COLO668 (cell line): ENCODE measurements at regions not wholly inside any gene's neighbourhood (a gene's known extent, or its start where the extent isn't known, plus 50 kb on each side); places are given as distances from the start of the nearest gene placed in this dataset.
"Not testable (repeated sequence)": the region's sequence is repeated elsewhere in the genome, so short reads cannot be mapped to it uniquely, and the experiment has no call there.

Experiments
- DNase-seq: peaks from one replicate; lab custom pipeline; 2025; ENCODE audit not compliant: unreplicated experiment; lab: John Stamatoyannopoulos, UW

DNA sequence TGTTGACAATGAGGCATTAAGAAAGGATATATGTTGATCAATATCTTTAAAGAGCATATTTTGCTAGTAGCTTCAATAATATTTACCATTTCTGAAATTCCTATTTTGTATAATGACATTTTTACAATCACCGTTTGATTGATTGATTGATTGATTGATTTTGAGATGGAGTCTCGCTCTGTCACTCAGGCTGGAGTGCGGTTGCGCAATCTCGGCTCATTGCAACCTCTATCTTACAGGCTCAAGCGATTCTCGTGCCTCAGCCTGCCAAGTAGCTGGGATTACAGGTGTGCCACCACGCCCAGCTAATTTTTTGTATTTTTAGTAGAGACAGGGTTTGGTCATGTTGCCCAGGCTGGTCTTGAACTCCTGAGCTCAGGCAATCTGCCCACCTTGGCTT lies 150.9 kb upstream of the TEX13D start:
- not testable (repeated sequence) for DNase-seq

DNA sequence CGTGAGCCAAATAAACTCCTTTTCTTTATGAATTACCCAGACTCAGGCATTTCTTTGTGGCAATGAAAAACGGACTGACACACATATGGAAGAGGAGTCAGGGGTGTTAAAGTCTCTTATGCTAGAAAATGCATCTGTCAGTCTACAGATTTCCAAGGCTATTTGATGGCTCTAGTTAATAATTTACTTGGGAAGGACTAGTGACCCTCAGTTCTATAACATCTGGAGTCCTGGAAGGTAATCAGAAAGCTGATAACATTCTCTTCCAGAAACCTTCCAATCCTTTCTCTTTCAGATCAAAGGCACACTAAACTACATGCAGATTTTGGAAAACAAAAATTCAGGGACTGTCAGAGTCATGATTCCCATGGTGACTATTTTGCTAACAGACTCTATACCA lies 142.0 kb upstream of the TEX13D start:
- DNase-seq = no peak

DNA sequence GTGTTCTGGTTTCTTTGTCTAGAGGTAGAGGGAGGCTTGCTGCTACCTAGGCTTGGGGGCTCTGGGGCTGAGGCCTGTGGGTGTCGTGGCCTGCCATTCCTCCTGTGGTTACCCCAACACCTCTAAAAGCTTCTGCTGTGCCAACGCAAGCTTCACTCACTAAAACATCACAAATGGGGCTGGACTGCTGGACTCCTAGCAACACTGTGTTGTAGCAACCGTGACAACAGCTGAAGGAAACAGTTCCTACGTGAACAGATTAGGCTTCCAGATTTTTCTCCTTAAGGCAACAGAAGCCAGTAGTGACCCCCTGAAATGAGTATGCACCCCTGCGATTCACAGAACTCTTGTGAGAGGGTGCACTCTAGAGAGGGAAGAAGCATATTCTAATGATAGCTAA lies 138.3 kb upstream of the TEX13D start:
- DNase-seq = peak; percentile 22

DNA sequence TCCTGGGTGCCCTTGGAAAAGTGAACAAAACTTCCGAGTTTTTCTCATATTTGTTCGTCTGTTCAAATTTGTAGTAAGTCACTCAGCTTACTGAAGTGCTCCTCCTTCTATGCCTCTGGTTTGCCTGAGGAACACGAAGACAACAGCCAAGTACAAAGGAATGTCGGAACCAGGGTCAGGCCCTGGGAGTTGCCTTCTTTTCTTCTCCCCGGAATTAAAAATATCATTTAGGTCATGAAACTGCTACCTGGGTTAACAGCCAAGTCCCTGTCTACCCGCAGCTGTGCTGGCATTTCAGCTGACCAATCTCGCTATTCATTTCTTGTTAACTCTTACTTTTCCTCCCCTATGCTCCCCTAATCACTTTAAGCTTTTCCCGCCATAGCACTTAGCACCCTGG lies 137.6 kb upstream of the TEX13D start:
- no peak for DNase-seq

DNA sequence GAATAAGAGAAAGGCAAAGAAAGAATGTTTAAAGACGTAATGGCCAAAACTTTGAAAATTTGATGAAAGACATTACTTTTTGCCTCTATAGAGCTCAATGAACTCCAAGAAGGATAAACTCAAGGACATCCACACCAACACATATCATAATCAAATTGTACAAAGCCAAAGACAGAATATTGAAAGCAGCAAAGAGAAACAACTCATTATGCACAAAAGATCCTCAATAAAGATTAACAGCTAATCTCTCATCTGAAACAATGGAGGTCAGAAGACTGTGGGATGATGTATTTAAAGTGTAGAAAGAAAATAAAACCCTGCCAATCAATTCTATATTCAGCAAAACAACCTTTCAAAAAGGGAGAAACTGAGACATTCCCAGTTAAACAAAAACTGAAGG lies 129.1 kb upstream of the TEX13D start:
- DNase-seq = no peak

DNA sequence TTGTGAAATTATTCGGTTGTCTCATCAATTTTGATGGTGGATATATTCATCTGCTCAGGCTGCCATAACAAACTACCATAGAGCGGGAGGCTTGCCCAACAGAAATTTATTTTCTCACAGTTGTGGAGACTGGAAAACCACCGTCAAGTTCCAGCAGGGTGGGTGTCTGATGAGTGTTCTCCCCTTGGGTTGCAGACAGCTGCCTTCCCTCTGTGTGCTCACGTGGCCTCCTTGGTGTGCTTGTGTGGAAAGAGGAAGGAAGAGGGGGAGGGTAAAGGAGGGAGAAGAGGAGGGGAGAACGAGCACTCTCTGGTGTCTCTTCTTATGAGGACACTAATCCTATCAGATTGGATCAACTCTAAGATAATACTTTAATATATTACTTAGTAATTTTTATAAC lies 123.8 kb upstream of the TEX13D start:
- no peak for DNase-seq

DNA sequence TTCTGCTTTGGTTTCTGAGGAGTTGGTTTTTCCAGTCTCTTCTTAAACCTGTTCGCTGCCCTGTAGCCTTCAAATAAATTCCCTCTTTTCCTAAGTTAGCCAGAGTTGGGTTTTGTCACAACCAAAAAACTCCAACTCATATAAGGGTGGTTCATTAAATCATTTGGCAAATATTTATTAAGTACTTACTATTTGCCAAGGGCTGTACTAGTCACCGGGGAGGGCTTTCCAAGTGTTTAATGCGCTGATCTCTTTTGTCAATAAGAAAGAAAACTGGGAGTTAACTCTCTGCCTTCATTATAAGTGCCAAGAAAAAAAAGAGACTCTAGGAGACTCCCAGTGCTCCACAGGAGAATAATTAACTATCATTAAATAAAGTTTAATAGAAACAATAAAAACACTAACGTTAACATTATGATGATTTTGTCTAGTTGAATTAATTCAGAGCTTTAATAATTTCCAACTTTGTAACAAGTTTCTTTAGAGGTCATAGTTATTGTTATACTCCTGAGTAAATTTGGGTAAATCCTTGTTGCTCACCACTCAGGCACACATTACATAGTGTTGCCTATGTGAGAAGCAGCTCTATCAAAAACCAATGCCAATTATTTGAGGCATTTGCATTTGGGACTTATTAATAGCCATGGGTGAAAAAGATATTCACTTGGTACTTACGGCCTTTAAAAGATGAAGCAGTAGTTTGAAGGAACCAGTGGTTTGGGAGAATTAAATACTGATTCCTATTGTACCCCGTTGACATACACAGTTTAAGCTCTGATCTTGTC lies 122.5 kb upstream of the TEX13D start:
- DNase-seq = no peak

DNA sequence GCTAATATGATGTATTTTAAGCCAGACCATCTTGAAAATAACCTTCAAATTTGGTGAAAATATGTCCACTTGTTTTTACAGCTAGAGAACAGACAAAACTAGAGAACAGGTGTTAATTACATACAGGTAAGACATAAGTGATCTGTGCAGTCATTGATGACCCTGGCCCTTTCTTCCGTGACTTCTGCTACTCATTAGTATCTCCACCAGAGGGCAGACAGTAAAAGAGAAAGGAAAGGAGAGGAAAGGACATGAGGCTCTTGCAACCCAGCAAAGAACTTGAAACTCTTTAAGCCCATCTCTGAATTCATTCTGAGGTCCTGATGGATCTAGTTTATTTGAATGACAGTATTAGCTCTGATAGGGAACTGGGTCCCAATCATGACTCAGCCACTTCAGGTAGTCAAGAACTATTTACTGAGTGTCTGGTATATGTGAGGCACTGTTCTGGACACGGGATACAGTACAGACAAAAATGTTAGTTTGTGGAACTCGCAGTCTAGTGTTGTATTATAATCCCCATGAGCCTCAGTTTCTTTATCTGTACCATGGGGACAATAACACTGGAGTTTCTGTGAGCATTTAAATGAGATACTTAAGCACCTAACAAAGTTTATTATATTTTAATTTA lies 121.0 kb upstream of the TEX13D start:
- peak; percentile 12 for DNase-seq

DNA sequence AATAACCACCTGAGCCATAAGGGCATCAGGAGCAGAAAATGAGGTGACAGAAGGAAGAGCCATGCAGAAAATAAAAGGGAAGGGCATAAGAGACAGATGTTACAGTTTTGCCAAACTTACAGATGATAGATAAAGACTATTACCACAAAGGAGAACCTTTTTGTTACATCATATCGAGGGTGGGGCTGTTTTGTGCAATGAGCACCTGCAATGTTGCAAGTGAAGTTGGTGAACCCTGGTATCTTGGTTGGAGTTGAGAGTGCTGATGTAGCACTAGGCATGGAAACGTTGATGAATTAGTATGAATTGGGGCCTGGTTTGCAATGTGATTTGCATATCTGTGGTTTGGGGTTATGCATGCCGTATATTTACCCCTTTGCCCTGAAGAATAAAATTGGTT lies 119.8 kb upstream of the TEX13D start:
- DNase-seq = no peak

DNA sequence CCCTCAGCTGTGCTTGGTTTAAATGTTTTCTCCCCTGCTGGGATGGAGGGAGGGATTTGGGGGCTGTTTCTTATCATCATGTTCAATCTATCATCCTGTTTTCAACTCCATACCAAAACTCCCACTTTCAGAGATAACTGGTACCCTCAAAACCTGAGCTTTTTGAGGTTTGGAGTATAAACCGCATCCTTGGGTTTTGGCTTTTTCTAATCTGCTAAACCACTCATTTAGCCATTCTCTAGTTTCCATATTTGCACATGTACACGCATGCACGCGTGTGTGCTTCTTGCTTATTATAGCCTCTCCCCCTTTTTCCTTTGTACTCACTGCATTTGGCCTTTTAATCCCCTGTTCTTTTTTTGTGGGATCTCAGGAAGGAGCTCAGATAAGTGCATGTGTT lies 116.7 kb upstream of the TEX13D start:
- DNase-seq = no peak

DNA sequence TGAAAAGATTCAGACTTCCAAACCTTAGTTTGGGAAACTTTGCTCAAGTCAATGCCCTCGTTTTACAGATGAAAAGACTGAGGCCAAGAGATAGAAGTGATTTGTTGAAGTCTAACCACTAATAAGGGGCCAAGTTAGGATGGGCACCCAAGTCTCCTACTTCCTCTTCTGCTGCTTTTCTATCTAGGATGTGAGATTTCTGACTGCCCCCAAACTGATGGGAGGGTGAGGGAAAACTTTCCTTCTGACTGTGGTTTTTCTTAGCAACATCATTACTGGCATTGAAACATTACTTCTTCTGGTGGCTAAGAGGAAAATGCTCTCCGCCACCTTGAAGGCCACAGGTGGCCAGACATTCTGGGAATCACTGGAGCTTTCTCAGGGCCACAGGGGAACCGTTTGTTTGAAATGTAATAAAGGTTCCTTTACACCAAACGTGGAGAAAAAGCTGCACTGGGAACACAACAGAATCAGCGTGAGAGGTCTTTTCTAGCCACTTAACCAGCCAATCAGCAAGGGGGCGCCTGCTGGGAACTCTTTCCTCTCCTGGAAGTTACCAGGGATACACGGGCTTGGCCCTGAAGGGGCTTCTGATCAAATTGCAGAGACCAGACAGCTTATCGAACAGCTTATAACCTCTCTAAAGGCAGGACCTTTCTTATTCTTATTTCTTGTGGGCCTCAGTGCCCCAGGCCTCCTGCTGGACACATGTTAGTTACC lies 115.9 kb upstream of the TEX13D start:
- peak; percentile 28 for DNase-seq

DNA sequence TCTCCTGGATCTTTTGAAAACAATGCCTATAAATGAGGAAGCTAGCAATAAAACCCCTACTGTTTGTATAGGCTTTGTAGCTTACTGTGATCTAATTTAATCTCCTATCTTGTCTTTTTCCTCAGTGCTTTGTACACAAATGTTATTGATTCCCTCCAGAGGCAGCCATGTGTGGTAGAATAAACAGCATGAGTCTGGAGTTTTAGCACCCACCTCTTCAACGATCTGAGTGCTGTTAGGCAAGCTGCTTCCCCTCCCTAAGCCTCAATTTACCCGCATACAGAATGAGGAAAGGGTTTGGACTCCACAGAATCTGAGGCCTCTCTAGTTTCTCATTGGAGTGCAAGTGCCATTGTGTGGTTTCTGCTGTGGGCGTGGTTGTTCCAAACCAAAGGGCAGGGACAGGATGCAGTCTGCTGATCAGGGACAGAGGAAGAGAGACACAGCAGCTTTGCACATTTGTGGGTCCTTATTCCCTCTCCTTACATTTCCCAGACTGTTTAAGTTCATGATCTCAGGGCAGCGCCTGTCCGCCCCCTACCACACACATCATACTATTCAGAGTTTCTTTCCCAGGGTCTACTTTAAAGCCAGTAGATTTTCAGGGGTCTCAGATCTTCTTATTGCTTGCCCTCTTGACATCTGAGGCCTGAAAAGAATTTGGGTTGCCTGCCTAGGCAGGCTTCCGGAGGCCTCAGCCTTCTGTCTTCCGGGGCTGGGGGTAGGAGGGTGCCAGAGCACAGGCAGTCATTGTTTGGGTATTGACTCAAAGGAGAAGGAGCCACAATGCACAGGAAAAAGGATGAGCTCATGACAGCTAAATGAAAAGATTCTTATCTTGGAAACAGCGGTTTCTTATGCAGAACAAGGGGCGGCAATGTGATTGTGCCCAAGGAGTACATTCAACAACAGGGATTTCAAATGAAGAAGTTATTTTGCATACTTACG lies 114.9 kb upstream of the TEX13D start:
- DNase-seq = peak; percentile 63

DNA sequence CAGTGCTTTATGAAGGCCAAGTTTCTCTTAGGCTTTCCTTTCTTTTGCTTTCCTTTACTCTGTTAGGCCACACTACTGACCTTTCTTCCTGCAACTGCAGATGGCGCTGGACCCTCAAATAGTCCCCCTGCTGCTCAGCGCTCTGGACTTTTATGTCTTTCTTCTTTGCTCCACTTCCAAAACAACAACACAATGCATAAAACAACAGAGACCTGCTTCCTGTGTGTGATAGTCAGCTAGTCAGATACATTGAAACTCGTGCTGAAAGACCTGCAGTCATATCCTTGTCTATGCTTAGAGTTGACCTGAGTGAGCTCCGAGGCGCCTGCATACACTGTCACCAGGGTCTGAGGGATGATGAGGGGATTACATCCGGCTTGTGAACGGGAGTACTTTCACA lies 108.9 kb upstream of the TEX13D start:
- DNase-seq = no peak

DNA sequence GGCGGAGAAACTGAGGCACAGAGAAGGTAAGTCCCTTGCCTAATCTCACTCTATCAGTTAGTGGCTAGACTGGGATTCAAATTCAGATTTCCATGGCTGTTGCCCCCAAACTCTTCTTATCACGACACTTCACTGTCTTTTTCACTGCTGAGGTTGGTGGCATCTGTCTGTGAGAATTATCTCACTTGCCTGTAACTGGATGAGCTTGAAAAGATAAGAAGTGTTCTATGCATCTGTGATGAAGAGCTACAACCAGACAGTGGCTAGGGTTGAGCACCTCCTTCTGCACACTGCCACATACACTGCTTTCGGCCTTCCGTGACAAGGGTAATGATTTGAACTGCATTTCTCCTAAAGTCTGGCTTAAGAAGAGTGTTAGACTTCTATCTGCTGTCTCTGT lies 107.9 kb upstream of the TEX13D start:
- no peak for DNase-seq

DNA sequence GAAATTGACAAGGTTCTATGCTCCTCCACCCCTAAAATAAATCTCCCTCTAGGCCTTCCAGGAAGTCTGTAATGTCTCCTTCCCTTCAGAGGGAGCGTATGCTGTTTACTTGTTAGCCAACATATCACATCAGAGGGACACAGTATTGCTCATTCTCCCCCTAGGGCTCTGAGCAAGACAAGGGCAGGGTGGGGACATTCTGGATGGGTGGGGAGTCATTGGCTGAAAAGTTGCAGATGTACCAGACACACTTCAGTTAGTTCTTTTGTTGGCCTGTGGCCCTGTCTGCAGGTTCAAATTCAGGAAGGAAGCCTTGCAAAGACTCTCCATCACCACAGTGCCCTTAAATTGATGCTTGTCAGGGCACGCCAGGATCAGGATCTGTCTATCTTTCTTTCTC lies 106.3 kb upstream of the TEX13D start:
- no peak for DNase-seq

DNA sequence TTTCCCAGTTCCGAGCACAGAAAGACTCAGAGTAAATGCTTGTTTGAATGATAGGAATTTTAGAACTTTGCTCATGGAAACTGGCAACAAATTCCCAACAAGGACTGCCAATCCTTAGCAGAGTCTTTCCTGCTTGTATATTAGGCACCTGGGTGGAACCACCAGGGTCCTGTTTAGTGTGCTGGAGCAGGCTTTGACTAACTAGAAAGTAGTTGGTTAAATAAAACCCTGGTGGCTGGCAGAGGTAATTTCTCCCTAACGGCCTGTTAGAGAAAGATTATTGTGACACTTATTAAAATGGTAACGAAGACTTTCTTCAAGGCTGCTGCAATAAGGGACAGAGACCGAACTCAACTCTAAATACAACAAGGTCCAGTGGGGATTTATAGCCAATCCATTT lies 103.6 kb upstream of the TEX13D start:
- DNase-seq = no peak

DNA sequence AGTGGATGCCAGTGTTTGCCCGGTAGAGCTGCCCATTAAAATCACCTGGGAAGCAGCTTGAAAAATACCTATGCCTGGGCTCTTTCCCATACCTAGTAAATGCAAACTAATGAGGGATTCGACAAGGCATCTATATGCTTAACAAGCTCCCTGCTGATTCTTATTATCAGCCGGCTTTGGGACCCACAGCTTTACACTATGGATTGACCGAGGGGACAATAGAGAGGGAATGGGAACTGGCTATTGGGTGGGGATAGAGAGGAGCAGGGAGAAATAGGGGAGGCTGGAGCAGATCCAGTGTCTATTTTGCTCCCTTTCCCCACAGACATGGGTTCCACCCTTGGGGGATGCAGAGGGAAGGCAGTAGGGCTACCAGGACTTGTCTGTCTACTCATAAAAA lies 103.1 kb upstream of the TEX13D start:
- DNase-seq = peak; percentile 16

DNA sequence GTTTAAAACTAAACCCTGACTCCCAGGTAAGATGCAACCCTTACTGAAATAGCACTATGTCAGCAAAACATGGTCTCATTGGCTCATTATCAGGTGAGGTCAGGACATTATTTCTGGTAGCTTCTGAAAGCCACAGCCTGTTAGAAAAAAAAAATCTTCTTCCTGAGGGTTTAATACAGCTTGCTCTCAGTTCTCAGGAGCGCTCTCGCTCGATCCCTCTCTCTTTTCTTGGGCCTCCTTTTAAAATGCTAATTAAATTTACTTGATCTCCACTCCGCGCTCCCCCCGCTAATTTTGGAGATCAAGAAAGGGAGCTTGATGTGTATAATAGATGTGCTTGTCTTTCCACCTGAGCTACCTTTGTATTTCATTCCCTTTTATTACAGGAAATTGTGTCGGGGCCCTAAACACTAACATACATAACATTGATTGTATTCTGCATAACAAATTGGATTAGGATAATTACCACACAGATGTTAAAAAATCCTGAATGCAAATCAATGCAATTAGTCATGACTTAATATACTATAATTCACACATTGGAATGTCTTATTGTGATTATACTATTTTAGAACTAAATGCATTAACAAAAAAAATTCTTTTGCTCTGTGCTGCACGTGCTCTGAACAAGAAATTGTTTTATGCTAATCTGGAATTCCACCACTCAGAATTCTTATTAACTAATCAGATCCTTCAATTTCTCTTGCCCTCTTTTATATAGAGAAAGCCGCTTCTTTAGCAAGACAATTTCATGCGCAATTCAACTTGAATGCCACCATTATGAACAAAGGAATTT lies 101.6 kb upstream of the TEX13D start:
- DNase-seq = no peak

DNA sequence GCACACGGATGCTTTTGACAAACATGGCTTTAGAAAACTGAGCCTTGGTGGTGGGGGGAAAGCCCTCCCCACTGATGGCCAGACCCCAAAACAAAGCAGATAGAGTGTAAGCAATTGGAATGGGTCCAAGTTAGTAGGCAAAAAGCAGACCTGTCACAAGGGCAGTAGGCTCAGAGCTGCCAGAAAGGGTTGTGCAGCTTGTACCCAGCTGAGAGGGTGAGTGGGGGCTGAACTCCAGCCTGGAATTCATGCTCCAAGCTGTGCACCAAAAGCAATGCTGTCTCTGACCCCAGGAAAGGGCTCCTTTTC lies 101.1 kb upstream of the TEX13D start:
- no peak for DNase-seq

DNA sequence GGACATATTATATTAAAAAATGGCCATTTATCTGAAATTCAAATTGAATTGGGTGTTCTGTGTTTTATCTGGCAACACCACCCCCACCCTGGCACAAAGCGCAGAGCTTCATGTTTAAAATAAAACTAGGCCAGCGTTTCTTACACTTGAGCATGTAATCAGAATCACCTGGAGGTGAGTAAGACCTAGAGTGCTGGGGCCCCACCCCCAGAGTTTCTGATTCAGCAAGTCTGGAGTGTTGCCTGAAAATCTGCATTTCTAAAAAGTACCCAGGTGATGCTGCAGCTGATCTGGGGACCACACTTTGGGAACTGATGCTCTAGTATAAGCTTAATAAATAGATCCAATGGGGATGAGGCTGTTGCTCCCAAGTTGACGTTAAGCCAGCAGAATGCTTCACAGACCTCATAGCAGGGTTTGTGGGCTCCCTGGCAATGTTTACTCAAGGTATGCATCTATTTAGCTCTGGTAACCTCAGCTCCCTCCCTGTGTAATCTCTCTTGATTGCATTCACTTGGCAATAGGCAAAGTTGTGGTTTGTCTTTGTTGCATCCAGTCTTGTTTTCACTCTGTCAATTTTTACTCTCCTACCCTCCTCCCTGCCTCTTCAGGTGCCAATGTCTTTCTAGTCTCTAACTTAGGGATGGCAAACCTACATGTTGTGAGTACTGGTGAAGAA lies 99.8 kb upstream of the TEX13D start:
- DNase-seq = peak; percentile 34
